ENCODE measurements at regions not wholly inside any gene's neighbourhood (a gene's known extent, or its start where the extent isn't known, plus 50 kb on each side); places are given as distances from the start of the nearest gene placed in this dataset.

DNA sequence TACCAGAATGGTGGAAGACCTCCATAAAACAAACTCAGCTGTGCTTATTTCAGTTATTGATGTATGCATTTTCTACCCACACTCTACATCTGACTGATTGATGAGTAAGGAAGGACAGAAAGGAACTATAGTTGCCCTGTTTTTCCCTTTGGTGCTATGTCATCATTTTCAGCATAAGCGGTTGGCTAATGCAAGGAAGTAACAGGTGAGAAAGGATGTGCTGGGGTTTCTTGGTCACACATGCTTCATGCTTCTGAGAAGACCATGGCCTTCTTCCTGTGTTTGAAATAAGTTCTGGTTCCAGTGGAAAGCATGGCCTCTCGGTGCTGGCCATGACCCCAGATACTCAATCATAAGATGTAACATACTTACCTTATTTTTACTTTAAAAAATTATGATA, 541.2 kb downstream of the PTPRU start:
- intact Hi-C loops (cut with DNase I): no loop called here
- Histone ChIP-seq H3K27ac (no peak overlapping the region), H3K27me3 (peaks cover 0 to 47% (median 32%) of the 10 kb centered on the region in 7 donors), H3K9me3 (peaks cover 0 to 14% (median 3%) of the 10 kb centered on the region in 11 donors), H3K4me3 (no peak overlapping the region), H3K36me3 (no peaks in the 10 kb centered on the region), H3K4me1 (no peaks in the 10 kb centered on the region)
- ATAC-seq (no peak), DNase-seq (no peak)
- WGBS, 2 donors: 75 to 79% methylated on average over 2 of the region's 2 CpGs
- TF ChIP-seq, protein P1, sequence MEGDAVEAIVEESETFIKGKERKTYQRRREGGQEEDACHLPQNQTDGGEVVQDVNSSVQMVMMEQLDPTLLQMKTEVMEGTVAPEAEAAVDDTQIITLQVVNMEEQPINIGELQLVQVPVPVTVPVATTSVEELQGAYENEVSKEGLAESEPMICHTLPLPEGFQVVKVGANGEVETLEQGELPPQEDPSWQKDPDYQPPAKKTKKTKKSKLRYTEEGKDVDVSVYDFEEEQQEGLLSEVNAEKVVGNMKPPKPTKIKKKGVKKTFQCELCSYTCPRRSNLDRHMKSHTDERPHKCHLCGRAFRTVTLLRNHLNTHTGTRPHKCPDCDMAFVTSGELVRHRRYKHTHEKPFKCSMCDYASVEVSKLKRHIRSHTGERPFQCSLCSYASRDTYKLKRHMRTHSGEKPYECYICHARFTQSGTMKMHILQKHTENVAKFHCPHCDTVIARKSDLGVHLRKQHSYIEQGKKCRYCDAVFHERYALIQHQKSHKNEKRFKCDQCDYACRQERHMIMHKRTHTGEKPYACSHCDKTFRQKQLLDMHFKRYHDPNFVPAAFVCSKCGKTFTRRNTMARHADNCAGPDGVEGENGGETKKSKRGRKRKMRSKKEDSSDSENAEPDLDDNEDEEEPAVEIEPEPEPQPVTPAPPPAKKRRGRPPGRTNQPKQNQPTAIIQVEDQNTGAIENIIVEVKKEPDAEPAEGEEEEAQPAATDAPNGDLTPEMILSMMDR (IDR thresholded peaks at IDR 0.05): no peak

DNA sequence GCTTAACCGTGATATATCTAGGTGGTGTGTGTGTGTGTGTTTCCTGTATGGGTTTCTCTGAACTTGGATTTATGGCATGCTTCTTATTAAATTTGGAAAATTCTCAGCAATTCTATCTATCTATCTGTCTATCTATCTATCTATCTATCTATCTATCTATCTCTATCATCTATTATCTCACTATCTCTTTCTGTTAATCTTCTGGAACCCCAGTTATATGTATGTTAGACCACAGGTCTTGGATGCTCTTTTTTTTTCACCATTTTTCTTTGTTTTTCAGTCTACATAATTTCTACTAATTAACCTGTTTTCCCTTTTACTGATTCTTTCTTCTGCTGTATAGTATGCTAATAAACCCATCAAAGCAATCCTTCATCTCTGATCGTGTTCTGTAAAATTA, 538.0 kb downstream of the PTPRU start:
- Histone ChIP-seq H3K4me1 (no peaks in the 10 kb centered on the region), H3K9me3 (peaks cover 0 to 14% (median 3%) of the 10 kb centered on the region in 11 donors), H3K4me3 (no peak overlapping the region), H3K36me3 (no peaks in the 10 kb centered on the region), H3K27me3 (peaks cover 0 to 38% (median 21%) of the 10 kb centered on the region in 7 donors), H3K27ac (no peak overlapping the region)
- 89 to 91% methylated on average over 2 of the region's 2 CpGs for whole genome bisulfite sequencing, 2 donors
- intact Hi-C loops (cut with DNase I): no loop called here
- ATAC-seq (no peak), DNase-seq (no peak)
- TF ChIP-seq, protein P1 (IDR thresholded peaks at IDR 0.05): no peak

DNA sequence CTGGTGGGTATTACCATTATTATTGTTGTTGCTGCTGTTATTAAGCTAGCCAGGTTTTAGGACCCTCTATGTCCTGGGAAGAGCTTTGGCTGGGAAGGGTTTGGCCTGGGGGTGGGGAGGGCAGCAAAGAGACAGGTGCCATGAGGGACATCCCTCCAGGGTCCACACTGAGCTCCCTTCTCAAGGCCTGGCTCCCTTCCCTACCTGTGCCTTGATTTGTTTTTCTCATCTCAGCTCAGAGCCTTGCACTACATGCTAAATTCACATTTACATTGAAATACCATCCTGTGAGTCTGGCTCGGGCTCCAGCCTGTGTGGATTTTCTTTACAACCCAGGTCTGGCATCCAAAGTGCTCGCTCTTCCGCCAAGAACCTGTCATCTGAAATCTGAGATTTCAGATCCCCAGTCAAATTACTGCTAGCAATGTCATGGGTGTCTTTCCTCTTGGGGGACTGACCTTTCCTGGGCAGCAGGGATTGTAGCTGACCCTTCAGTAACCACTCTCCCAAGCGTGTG, 536.3 kb downstream of the PTPRU start:
- H3K4me1 ChIP-seq: no peaks in the 10 kb centered on the region
- intact Hi-C loops (cut with DNase I): no loop called here
- H3K36me3 ChIP-seq: no peaks in the 10 kb centered on the region
- no peak overlapping the region for H3K4me3 ChIP-seq
- H3K27me3 ChIP-seq: peaks cover 0 to 35% (median 22%) of the 10 kb centered on the region in 7 donors
- H3K27ac ChIP-seq: no peak overlapping the region
- DNase-seq: no peak
- 53 to 65% methylated on average over 4 of the region's 4 CpGs for WGBS, 2 donors
- peaks cover 0 to 14% (median 3%) of the 10 kb centered on the region in 11 donors for H3K9me3 ChIP-seq
- TF ChIP-seq, protein P1 (IDR thresholded peaks at IDR 0.05): no peak
- ATAC-seq: no peak

DNA sequence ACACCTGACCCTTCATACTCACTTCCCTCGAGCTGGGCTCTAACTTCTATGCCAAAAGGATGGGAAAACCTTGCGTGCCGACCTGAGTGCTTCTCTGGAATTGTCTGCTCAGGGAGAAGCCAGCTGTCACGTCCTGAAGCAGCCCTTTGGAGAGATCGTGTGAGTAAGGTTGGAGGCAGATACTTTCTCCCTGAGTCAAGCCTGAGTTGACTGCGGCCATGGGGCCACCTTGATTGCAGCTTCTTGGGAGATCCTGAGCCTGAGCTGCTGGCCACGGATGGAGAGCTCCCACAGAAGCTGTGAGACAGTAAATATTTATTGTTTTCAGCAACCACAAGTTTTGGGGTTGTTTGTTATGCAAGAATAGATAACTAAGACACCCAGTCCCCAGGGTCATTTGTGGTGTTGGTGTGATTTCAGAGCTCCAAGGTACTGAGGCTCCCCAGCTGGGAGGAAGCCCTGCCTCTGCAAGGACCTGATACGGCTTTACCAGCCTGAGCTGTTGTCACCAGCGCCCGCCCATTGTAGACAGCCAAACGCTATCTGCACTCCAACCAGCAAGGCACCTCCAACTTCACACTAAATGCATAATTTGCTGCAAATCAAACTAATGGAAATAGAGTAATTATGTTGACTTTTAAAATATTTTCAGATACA, 531.6 kb downstream of the PTPRU start:
- TF ChIP-seq, protein P1 (IDR thresholded peaks at IDR 0.05): no peak
- H3K27me3 ChIP-seq: peaks cover 0 to 52% (median 28%) of the 10 kb centered on the region in 7 donors
- no peak for DNase-seq
- H3K9me3 ChIP-seq: peaks cover 0 to 12% (median 0%) of the 10 kb centered on the region in 11 donors
- 52 to 55% methylated on average over 11 of the region's 11 CpGs for WGBS, 2 donors
- H3K36me3 ChIP-seq: no peaks in the 10 kb centered on the region
- H3K4me3 ChIP-seq: no peak overlapping the region
- H3K27ac ChIP-seq: no peak overlapping the region
- no peak for ATAC-seq
- intact Hi-C loops (cut with DNase I): no loop called here
- H3K4me1 ChIP-seq: no peaks in the 10 kb centered on the region

Data from heart right ventricle (tissue), 16 donors.